H9 (cell line): ENCODE measurements at regions not wholly inside any gene's neighbourhood (a gene's known extent, or its start where the extent isn't known, plus 50 kb on each side); places are given as distances from the start of the nearest gene placed in this dataset.

Experiments
- DNase-seq: peaks from one replicate; pipeline ENCODE4 v3.0.0-alpha.2; 2017
- H2AFZ ChIP-seq: one replicate; pipeline ENCODE4 v1.6.1; 2013; ENCODE audit warnings: mild to moderate bottlenecking, low read length, control low read depth, moderate library complexity
- H2AK5ac ChIP-seq: 2 replicates; pipeline ENCODE4 v1.6.1; 2013; ENCODE audit warnings: low read length, control low read depth, mixed read lengths; ENCODE audit not compliant: insufficient read length
- H2BK120ac ChIP-seq: one replicate; pipeline ENCODE4 v1.6.1; 2013; ENCODE audit warnings: low read depth, mild to moderate bottlenecking, low read length, control low read depth, inconsistent platforms; ENCODE audit not compliant: poor library complexity, severe bottlenecking
- H2BK12ac ChIP-seq: 2 replicates; pipeline ENCODE4 v1.6.1; 2013; ENCODE audit warnings: low read length, control low read depth, mixed read lengths, low read depth; ENCODE audit not compliant: insufficient read length
- H2BK15ac ChIP-seq: 2 replicates; pipeline ENCODE4 v1.6.1; 2013; ENCODE audit warnings: low read depth, low read length, control low read depth
- H2BK20ac ChIP-seq: one replicate; pipeline ENCODE4 v1.6.1; 2013; ENCODE audit warnings: low read depth, mild to moderate bottlenecking, low read length, control low read depth, inconsistent platforms; ENCODE audit not compliant: poor library complexity, severe bottlenecking
- H2BK5ac ChIP-seq: 2 replicates; pipeline ENCODE4 v1.6.1; 2013; ENCODE audit warnings: low read length, control low read depth, mixed read lengths; ENCODE audit not compliant: insufficient read length
- H3K14ac ChIP-seq: 2 replicates; pipeline ENCODE4 v1.6.1; 2013; ENCODE audit warnings: low read length, control low read depth; ENCODE audit not compliant: insufficient read depth
- H3K18ac ChIP-seq: 2 replicates; pipeline ENCODE4 v1.6.1; 2013; ENCODE audit warnings: low read depth, mild to moderate bottlenecking, mixed read lengths, low read length, control low read depth; ENCODE audit not compliant: insufficient read length
- H3K23ac ChIP-seq: 2 replicates; pipeline ENCODE4 v1.6.1; 2013; ENCODE audit warnings: low read length, control low read depth, mixed read lengths, low read depth; ENCODE audit not compliant: insufficient read length
- H3K23me2 ChIP-seq: 2 replicates; pipeline ENCODE4 v1.6.1; 2013; ENCODE audit warnings: low read depth, mild to moderate bottlenecking, mixed read lengths, low read length, control low read depth; ENCODE audit not compliant: insufficient read length, poor library complexity, severe bottlenecking
- H3K27ac ChIP-seq: 2 replicates; pipeline ENCODE4 v1.5.1; 2013; ENCODE audit warnings: low read length, control low read depth, mixed read lengths, low read depth; ENCODE audit not compliant: insufficient read length
- H3K27me3 ChIP-seq: 2 replicates; pipeline ENCODE4 v1.6.1; 2013; ENCODE audit warnings: low read length, control low read depth, inconsistent platforms; ENCODE audit not compliant: insufficient read depth
- H3K4ac ChIP-seq: 2 replicates; pipeline ENCODE4 v1.6.1; 2013; ENCODE audit warnings: low read depth, mild to moderate bottlenecking, control low read depth, inconsistent platforms, low read length, moderate library complexity
- H3K4me1 ChIP-seq: 2 replicates; pipeline ENCODE4 v1.6.1; 2013; ENCODE audit warnings: low read length, control low read depth, inconsistent platforms; ENCODE audit not compliant: insufficient read depth
- H3K4me2 ChIP-seq: 2 replicates; pipeline ENCODE4 v1.6.1; 2013; ENCODE audit warnings: low read length, control low read depth, mixed read lengths; ENCODE audit not compliant: insufficient read length, insufficient read depth
- H3K56ac ChIP-seq: 2 replicates; pipeline ENCODE4 v1.6.1; 2013; ENCODE audit warnings: low read depth, mild to moderate bottlenecking, mixed read lengths, low read length, control low read depth; ENCODE audit not compliant: insufficient read length
- H3K79me1 ChIP-seq: 2 replicates; pipeline ENCODE4 v1.6.1; 2013; ENCODE audit warnings: low read depth, mild to moderate bottlenecking, moderate library complexity, low read length, control low read depth, inconsistent platforms; ENCODE audit not compliant: insufficient read depth, poor library complexity, severe bottlenecking
- H3K79me2 ChIP-seq: 2 replicates; pipeline ENCODE4 v1.6.1; 2013; ENCODE audit warnings: low read length, control low read depth, inconsistent platforms; ENCODE audit not compliant: insufficient read depth
- H3K9ac ChIP-seq: 2 replicates; pipeline ENCODE4 v1.6.1; 2013; ENCODE audit warnings: low read length, control low read depth, mixed read lengths; ENCODE audit not compliant: insufficient read length; ENCODE audit errors: extremely low read depth
- H3K9me3 ChIP-seq: one replicate; pipeline ENCODE4 v1.6.1; 2013; ENCODE audit warnings: low read depth, low read length, inconsistent platforms; ENCODE audit not compliant: control insufficient read depth
- H3T11ph ChIP-seq: one replicate; pipeline ENCODE4 v1.6.1; 2013; ENCODE audit warnings: mild to moderate bottlenecking, low read length, control low read depth, inconsistent platforms
- H4K20me1 ChIP-seq: one replicate; pipeline ENCODE4 v1.6.1; 2013; ENCODE audit not compliant: control insufficient read depth, insufficient read length, insufficient read depth
- H4K5ac ChIP-seq: 2 replicates; pipeline ENCODE4 v1.6.1; 2013; ENCODE audit warnings: low read depth, mild to moderate bottlenecking, mixed read lengths, low read length, control low read depth; ENCODE audit not compliant: insufficient read length
- H4K8ac ChIP-seq: replicated peaks from 2 replicates; pipeline ENCODE4 v1.6.1; 2013; ENCODE audit warnings: low read length, control low read depth, mixed read lengths, low read depth; ENCODE audit not compliant: insufficient read length
- H4K91ac ChIP-seq: 2 replicates; pipeline ENCODE4 v1.6.1; 2013; ENCODE audit warnings: low read depth, mild to moderate bottlenecking, moderate library complexity, mixed read lengths, low read length, control low read depth; ENCODE audit not compliant: insufficient read length
- H3K27ac Mint-ChIP-seq, 3 experiments: 2 replicates in 2 of 3; 3 replicates in 1 of 3; pipeline ENCODE4 v1.8.0; 2020 to 2021; ENCODE audit warnings: mixed read lengths in 3 of 3, mild to moderate bottlenecking in 1 of 3, moderate library complexity in 1 of 3
- H3K27me3 Mint-ChIP-seq: 2 replicates; pipeline ENCODE4 v1.8.0; 2021; ENCODE audit warnings: low read depth, mild to moderate bottlenecking, moderate library complexity, mixed read lengths
- H3K36me3 Mint-ChIP-seq, 3 experiments: 2 replicates in 2 of 3; 3 replicates in 1 of 3; pipeline ENCODE4 v1.8.0; 2020 to 2021; ENCODE audit warnings: low read depth in 3 of 3, mixed read lengths in 3 of 3; ENCODE audit not compliant: insufficient read depth in 1 of 3
- H3K4me1 Mint-ChIP-seq, 2 experiments: 2 replicates each; pipeline ENCODE4 v1.8.0; 2020; ENCODE audit warnings: mixed read lengths in 2 of 2
- H3K4me3 Mint-ChIP-seq, 2 experiments: 2 replicates in 1 of 2; 3 replicates in 1 of 2; pipeline ENCODE4 v1.8.0; 2020 to 2021; ENCODE audit warnings: mild to moderate bottlenecking in 2 of 2, mixed read lengths in 2 of 2, moderate library complexity in 1 of 2
- H3K9me3 Mint-ChIP-seq, 2 experiments: 2 replicates in 1 of 2; 3 replicates in 1 of 2; pipeline ENCODE4 v1.8.0; 2020; ENCODE audit warnings: mild to moderate bottlenecking in 2 of 2, mixed read lengths in 2 of 2, moderate library complexity in 1 of 2
- CTCF ChIP-seq: fragments of 200-600 bp; sonication (generic); conservative IDR thresholded peaks from 3 replicates; pipeline ENCODE4 v1.8.0; 2021; ENCODE audit warnings: antibody characterized with exemption, mild to moderate bottlenecking

GRCh38 chr6:141437685-141438084 lies 695.0 kb upstream of the GJE1 start:
- H3K23me2 ChIP-seq, result no peaks in the 10 kb centered on the region
- H3K79me2 ChIP-seq, result no peaks in the 10 kb centered on the region
- no peak overlapping the region for H2BK20ac ChIP-seq
- no peak overlapping the region for H4K8ac ChIP-seq
- no peak overlapping the region for H2BK5ac ChIP-seq
- H2BK12ac ChIP-seq, result no peak overlapping the region
- Mint-ChIP-seq H3K4me1 (no peaks in the 10 kb centered on the region), H3K36me3 (peaks cover 3 to 8% (median 3%) of the 10 kb centered on the region in 3 experiments; a peak in 4 of 7 replicates), H3K4me3 (no peak overlapping the region), H3K27me3 (no peaks in the 10 kb centered on the region), H3K9me3 (peaks cover 3 to 12% of the 10 kb centered on the region in 2 experiments; a peak in 4 of 5 replicates), H3K27ac (no peak overlapping the region)
- no peak overlapping the region for H2AK5ac ChIP-seq
- no peaks in the 10 kb centered on the region for H3K9me3 ChIP-seq
- no peaks in the 10 kb centered on the region for H3K27me3 ChIP-seq
- H3T11ph ChIP-seq, result no peak overlapping the region
- no peak overlapping the region for H4K5ac ChIP-seq
- H3K23ac ChIP-seq, result no peak overlapping the region
- H3K56ac ChIP-seq, result no peak overlapping the region
- H4K91ac ChIP-seq, result no peak overlapping the region
- DNase-seq, result no peak
- H2BK15ac ChIP-seq, result no peak overlapping the region
- H3K14ac ChIP-seq, result no peak overlapping the region
- H3K4ac ChIP-seq, result no peak overlapping the region
- no peaks in the 10 kb centered on the region for H4K20me1 ChIP-seq
- H2AFZ ChIP-seq, result no peak overlapping the region
- no peak overlapping the region for H3K18ac ChIP-seq
- no peak overlapping the region for H3K9ac ChIP-seq
- H3K27ac ChIP-seq, result no peak overlapping the region
- no peak overlapping the region for H2BK120ac ChIP-seq
- H3K79me1 ChIP-seq, result no peaks in the 10 kb centered on the region
- no peaks in the 10 kb centered on the region for H3K4me1 ChIP-seq
- no peak overlapping the region for H3K4me2 ChIP-seq
- no peak for TF ChIP-seq CTCF
